Prostate gland (tissue), 2 donors: ENCODE measurements at regions not wholly inside any gene's neighbourhood (a gene's known extent, or its start where the extent isn't known, plus 50 kb on each side); places are given as distances from the start of the nearest gene placed in this dataset.

Experiments used
- POLR2A ChIP-seq: fragments of 450-650 bp; IDR thresholded peaks from one replicate; pipeline ENCODE4 v1.6.1; 2016; ENCODE audit warnings: antibody characterized with exemption, mild to moderate bottlenecking
- TF ChIP-seq, protein P1 (sequence below), 4 experiments: fragments of 200-600 bp in 2 of 4; fragments of 450-650 bp in 2 of 4; sonication (generic) in 2 of 4; IDR thresholded peaks; 1 replicate in 3 of 4; 2 replicates in 1 of 4; pipeline ENCODE4 v1.5.1; 2016 to 2019; ENCODE audit warnings: antibody characterized with exemption in 4 of 4, mild to moderate bottlenecking in 2 of 4, moderate library complexity in 2 of 4

DNA sequence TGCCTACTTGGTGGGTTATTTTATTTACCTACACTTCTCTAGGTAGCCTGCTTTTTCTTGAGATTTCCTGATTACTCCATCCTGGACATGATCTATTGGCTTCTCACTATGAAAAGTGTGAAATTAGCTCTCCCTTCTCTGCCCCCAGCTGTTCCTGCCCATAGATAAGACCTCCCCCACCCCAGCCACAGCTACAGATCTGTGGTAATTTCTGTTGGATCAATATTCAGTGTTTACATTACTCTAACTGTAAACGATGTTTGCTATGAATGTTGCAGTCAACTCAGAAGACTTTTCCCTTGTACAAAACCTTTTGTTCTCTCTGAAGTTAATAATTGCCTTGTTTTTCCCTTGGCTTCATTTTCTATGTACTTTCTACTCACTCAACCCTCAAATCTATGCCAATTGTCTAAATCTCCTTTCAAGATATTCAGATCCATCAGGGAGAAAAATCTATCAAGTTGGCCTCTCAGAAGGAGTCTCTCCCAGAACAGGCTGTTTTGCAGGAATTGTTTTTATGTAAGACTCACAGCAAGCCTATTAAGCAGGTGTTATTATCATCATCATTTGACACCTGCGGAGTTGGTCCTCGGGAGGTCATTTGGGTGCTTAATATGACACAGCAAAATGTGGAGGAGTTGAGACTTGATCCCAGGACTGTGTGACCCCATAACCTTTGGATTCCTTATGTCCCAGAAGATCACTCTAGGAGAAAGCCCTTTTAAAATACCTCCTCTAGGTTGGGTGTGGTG, 227.4 kb downstream of the SUDS3 start:
- TF ChIP-seq, protein P1, sequence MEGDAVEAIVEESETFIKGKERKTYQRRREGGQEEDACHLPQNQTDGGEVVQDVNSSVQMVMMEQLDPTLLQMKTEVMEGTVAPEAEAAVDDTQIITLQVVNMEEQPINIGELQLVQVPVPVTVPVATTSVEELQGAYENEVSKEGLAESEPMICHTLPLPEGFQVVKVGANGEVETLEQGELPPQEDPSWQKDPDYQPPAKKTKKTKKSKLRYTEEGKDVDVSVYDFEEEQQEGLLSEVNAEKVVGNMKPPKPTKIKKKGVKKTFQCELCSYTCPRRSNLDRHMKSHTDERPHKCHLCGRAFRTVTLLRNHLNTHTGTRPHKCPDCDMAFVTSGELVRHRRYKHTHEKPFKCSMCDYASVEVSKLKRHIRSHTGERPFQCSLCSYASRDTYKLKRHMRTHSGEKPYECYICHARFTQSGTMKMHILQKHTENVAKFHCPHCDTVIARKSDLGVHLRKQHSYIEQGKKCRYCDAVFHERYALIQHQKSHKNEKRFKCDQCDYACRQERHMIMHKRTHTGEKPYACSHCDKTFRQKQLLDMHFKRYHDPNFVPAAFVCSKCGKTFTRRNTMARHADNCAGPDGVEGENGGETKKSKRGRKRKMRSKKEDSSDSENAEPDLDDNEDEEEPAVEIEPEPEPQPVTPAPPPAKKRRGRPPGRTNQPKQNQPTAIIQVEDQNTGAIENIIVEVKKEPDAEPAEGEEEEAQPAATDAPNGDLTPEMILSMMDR (IDR thresholded peaks at IDR 0.05) = no peak
- no peak for TF ChIP-seq POLR2A
